ENCODE measurements at regions not wholly inside any gene's neighbourhood (a gene's known extent, or its start where the extent isn't known, plus 50 kb on each side); places are given as distances from the start of the nearest gene placed in this dataset.

DNA sequence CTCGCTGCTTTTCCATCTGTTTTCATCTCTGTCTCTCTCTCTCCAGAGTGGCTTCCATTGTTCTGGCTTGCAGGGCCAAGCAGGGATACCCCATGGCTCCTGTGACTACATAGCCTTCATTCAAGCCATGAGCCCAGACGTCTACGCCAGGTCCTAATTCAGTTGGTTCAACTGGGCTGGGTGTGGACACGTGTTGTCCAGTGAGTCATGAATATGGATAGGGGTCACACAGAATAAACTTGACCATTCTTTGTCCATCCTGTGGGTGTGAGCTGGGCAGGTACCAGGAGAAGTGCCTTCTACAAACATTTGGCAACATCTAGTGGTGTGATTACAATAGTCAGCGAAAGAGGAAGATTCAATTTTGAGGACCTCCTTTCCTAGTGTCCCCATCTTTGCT is 96.9 kb upstream of the ARMC2 start:
- TF ChIP-seq, protein P1, sequence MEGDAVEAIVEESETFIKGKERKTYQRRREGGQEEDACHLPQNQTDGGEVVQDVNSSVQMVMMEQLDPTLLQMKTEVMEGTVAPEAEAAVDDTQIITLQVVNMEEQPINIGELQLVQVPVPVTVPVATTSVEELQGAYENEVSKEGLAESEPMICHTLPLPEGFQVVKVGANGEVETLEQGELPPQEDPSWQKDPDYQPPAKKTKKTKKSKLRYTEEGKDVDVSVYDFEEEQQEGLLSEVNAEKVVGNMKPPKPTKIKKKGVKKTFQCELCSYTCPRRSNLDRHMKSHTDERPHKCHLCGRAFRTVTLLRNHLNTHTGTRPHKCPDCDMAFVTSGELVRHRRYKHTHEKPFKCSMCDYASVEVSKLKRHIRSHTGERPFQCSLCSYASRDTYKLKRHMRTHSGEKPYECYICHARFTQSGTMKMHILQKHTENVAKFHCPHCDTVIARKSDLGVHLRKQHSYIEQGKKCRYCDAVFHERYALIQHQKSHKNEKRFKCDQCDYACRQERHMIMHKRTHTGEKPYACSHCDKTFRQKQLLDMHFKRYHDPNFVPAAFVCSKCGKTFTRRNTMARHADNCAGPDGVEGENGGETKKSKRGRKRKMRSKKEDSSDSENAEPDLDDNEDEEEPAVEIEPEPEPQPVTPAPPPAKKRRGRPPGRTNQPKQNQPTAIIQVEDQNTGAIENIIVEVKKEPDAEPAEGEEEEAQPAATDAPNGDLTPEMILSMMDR (IDR thresholded peaks at IDR 0.05) = no peak
- no peak for TF ChIP-seq ZFX (IDR thresholded peaks at IDR 0.05; ENCODE audit: borderline replicate concordance)
